ENCODE measurements at regions not wholly inside any gene's neighbourhood (a gene's known extent, or its start where the extent isn't known, plus 50 kb on each side); places are given as distances from the start of the nearest gene placed in this dataset.

DNA sequence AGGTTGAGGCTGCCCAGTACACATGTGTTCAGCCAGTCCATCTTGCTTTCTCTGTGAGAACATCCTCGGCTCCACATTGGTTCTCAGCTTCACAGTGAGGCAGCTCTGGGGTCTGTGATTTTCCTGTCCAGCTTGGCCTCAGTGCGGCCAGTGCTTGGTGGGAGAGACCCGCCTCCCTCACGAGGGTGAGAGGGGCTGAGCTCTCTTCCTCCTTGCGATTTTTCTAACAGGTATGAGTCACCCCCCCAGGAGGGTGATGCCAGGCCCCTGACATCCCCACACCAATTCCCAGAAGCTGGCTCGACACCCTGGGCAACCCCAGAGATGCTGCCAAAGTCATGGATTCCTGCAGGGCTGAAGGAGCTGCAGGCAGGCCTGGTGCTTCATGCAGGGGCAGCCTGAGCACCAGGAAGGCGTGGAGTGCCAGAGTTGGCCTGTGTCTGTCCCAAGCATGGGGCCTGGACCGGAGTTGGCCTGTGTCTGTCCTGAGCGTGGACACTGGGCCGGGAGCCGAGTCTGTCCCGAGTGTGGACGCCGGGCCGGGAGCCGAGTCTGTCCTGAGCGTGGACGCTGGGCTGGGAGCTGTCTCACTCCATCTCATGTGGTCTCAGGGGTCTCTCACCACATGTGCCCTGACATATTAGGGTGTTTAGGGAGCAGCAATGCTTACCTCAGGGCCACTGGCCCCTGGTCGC lies 408.6 kb upstream of the IRX4 start:
- intact Hi-C loops (cut with DNase I), result no loop called here
- DNase-seq (ENCODE audit: low spot score), result no peak

GRCh38 chr5:2289380-2289779 lies 406.7 kb upstream of the IRX4 start:
- DNase-seq (ENCODE audit: low spot score), result no peak
- intact Hi-C loops (cut with DNase I), result no loop called here

DNA sequence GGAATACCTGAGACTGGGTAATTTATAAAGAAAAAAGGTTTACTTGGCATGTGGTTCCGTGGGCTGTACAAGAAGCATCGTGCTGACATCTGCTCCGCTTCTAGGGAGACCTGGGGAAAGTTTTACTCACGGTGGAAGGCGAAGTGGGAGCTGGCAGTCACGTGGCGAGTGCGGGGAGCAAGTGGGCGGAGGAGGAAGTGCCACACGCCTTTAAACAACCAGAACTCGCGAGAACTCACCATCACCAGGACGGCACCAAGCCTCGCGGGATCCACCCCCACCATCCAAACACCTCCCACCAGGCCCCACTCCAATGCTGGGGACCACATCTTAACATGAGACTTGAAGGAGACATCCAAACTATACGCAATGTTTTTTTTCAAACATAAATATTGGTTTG lies 406.2 kb upstream of the IRX4 start:
- DNase-seq (ENCODE audit: low spot score), result no peak
- intact Hi-C loops (cut with DNase I), result no loop called here

DNA sequence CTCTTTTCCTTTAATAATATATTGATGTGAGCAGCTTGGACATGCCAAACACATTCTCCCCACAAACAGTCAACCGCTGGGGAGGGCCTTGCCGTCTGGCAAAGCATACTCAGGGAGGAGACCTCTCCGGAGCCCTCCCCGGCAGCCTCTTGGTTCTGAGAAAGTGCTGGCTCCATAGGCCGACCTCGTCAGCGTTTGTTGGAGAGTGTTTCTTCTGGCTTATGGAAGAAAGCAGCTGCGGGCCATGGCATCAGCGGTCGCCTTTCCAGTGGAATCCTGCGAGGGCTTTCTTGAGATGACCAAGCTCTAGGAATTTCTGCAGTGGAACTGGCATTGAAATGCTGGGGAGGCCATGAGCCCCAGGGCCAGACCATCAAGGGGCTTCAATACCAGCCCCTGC lies 405.7 kb upstream of the IRX4 start:
- intact Hi-C loops (cut with DNase I), result no loop called here
- DNase-seq (ENCODE audit: low spot score), result no peak

- intact Hi-C loops (cut with DNase I), result no loop called here
These were observed 403.5 kb upstream of the IRX4 start for GRCh38 chr5:2286250-2286649.

DNA sequence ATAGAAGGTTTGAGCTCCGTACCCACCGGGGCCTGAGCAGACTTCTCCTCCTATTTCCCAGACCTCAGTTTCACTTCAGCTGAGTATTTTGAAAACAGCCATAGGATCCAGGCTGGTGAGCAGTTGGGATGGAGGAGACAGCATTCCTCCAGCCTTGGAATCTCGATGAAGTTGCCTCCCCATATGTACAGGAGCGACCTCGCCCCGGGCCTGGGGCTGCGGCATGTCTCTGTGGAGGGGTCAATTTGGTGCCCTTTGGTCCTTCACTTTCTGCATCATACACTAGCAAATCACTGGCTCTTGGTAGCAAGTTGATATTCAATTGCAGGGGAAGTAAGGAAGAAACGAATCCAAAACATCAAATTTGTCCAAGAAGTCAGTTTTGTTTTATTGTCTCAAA lies 402.0 kb upstream of the IRX4 start:
- no peak for DNase-seq (ENCODE audit: low spot score)
- intact Hi-C loops (cut with DNase I), result no loop called here

More at GRCh38 chr5:2286250-2286649, 403.5 kb upstream of the IRX4 start:
- no peak for DNase-seq (ENCODE audit: low spot score)

- peak; percentile 53 for DNase-seq (ENCODE audit: low spot score)
- intact Hi-C loops (cut with DNase I), result no loop called here
These were observed 400.8 kb upstream of the IRX4 start for GRCh38 chr5:2283481-2284045.

DNA sequence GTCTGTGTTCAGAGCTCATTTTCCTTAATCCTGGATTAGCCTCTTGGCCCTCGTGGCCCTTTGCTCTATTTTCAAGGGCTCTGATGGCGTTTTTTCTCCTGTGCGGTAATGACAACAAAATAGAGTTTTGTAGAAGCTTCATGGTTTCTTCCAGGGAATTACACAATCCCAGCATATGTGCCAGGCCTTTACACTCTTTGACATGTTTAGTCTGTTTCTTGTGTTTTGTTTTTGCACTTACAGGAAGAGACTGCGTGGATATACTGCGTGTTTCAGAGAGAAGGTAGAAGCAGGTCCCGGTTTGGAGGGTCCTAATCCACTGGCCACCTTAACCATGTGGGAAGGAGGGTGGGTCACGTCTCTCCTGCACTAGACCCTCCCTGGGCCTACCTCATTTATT lies 400.2 kb upstream of the IRX4 start:
- intact Hi-C loops (cut with DNase I), result no loop called here
- DNase-seq (ENCODE audit: low spot score), result no peak

DNA sequence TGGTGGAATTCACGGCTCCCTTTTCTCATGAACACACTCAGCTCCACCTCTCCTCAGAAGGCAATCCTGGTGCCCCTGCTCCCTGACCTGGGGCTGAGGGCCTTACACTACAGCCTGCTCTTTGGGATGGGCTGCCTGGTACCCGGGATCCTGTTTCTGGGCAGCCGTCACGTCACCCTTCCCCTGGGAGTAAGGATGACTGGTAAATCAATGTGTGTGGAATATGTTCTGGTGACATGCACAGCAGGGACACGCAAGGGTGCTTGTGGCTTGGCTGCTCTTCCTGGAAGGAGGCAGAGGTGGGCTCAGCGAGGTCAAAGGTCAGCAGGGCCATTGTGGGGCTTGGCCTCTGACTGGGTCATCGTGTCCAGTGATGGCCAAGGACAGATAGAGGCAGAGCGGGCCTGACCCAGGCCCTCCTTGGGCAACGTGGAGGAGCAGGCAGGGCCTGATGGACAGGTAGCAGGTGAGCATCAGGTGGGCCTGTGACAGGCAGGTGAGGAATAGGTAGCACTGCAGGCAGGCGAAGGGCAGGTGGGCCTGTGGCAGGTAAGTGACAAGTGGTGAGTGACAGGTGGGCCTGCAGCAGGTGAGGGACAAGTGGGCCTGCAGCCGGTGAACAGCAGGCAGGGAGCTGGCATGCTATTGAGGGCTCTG lies 399.4 kb upstream of the IRX4 start:
- peak; percentile 73 for DNase-seq (ENCODE audit: low spot score)
- intact Hi-C loops (cut with DNase I), result no loop called here

GRCh38 chr5:2281446-2281845 lies 398.7 kb upstream of the IRX4 start:
- DNase-seq (ENCODE audit: low spot score), result peak; percentile 71
- intact Hi-C loops (cut with DNase I), result no loop called here

DNA sequence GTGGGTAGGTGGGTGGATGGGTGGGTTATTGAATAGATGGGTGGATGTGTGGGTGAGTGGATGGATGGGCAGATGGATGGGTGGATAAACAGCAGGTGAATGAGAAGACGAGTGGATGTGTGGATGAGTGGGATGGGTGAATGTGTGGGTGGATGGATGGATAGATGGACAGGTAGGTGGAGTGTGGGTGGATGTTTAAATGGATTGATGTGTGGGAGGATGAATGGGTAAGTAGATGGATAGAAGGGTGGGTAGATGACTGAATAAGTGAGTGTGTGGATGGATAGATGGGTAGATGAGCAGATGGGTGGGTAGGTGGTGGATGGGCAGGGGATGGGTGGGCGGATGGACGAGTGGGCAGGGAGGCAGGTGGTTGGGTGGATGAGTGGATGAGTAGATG lies 397.6 kb upstream of the IRX4 start:
- DNase-seq (ENCODE audit: low spot score), result no peak
- intact Hi-C loops (cut with DNase I), result no loop called here

DNA sequence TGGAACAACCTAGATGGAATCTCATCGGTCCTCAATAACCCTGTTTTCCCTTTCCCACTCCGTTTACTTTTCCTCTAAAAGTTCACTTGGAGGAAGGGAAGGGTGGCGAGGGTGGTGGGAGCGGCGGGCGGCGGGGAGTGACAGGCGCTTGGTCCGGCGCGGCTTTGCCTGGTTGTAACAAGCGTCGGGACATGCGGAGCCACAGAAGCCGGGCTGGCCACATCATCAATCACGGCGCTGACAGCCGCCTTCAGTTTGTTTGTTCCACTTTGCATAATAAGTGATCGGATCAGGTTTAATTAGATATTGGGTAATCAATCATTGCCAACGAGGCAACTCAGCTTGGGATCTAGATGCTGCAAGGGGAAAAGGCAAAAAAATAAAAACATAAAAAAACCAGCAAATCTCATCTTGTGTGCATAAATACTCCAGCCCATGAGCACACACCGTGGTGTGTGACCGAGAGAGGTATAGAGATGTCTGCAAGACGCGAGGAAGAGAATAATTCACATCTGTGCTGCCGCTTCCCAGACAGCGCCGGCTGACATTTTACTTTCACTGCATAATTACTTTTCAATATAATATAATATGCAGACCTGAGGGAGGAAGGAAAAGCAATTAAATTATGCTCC lies 396.2 kb upstream of the IRX4 start:
- DNase-seq (ENCODE audit: low spot score), result peak; percentile 71
- intact Hi-C loops (cut with DNase I), result no loop called here

GRCh38 chr5:2277886-2278285 lies 395.2 kb upstream of the IRX4 start:
- intact Hi-C loops (cut with DNase I), result no loop called here
- peak; percentile 47 for DNase-seq (ENCODE audit: low spot score)

GRCh38 chr5:2276101-2276500 lies 393.4 kb upstream of the IRX4 start:
- intact Hi-C loops (cut with DNase I), result no loop called here
- peak; percentile 58 for DNase-seq (ENCODE audit: low spot score)

DNA sequence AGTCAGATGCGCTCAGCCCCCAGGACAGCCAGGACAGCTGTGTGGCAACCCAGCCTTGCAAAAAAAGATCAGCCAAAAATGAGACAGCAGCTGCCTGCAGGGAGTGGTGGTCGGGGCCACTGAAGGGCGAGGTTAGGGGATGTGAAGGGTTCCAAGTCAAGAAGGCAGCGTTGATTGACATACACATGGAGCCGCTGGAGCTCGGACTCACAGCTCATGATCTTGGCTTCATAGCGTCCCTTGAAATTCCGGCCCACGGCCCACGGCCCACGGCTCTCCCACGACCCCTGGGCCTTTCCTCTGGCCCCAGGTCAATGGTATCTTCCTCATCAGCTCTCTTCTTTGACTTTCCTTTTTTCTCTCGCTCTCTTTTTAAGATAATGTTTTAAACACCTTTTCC lies 390.0 kb upstream of the IRX4 start:
- peak; percentile 53 for DNase-seq (ENCODE audit: low spot score)
- intact Hi-C loops (cut with DNase I), result no loop called here

GRCh38 chr5:2272039-2272438 lies 389.3 kb upstream of the IRX4 start:
- DNase-seq (ENCODE audit: low spot score), result no peak
- intact Hi-C loops (cut with DNase I), result no loop called here

- DNase-seq (ENCODE audit: low spot score), result no peak
- intact Hi-C loops (cut with DNase I), result no loop called here
These were observed 388.6 kb upstream of the IRX4 start for GRCh38 chr5:2271316-2271715.

- no peak for DNase-seq (ENCODE audit: low spot score)
- intact Hi-C loops (cut with DNase I), result no loop called here
These were observed 387.7 kb upstream of the IRX4 start for GRCh38 chr5:2270467-2270866.

- DNase-seq (ENCODE audit: low spot score), result no peak
- intact Hi-C loops (cut with DNase I), result no loop called here
These were observed 386.9 kb upstream of the IRX4 start for GRCh38 chr5:2269656-2270055.

GRCh38 chr5:2267991-2268390 lies 385.3 kb upstream of the IRX4 start:
- intact Hi-C loops (cut with DNase I), result no loop called here
- DNase-seq (ENCODE audit: low spot score), result peak; percentile 47

Data from cardiac septum (tissue), 1 donor.